Stomach (tissue), 4 donors: ENCODE measurements at regions not wholly inside any gene's neighbourhood (a gene's known extent, or its start where the extent isn't known, plus 50 kb on each side); places are given as distances from the start of the nearest gene placed in this dataset.

Experiments used
- POLR2A ChIP-seq, 4 donors: fragments of 450-650 bp; IDR thresholded peaks; one replicate each; pipeline ENCODE4 v1.6.1; 2016; ENCODE audit warnings: antibody characterized with exemption in 4 of 4, control low read depth in 2 of 4, mild to moderate bottlenecking in 1 of 4, moderate library complexity in 1 of 4
- POLR2AphosphoS5 ChIP-seq, 3 donors: sonication (generic); formaldehyde crosslinking; IDR thresholded peaks; one replicate each; pipeline ENCODE4 v1.6.1; 2016; ENCODE audit warnings: antibody characterized with exemption in 3 of 3
- TF ChIP-seq, protein P1 (sequence below), 7 experiments: fragments of 450-650 bp in 4 of 7; fragments of 200-600 bp in 3 of 7; sonication (generic) in 3 of 7; IDR thresholded peaks; one replicate each; pipeline ENCODE4 v1.5.1; 2016 to 2019; ENCODE audit warnings: antibody characterized with exemption in 7 of 7, control low read depth in 2 of 7, mild to moderate bottlenecking in 1 of 7

DNA sequence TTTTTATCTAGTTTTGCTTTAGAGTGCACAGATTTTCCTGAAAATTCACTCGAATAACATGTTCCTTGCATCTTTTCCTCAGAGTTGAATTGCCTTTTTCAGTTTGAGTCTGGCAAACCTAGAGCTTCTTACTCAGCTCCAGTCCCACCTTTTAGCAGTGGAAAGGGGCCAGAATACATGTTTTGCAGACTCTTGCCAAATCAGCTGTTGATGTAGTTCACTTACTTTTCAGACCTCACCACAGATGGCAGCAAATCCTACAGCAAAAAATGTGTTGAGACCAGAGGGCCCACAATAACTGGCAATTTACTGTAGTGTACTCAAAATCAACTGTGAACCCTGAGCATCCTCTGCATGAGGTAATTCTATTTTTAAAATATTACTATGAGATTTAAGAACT, 545.2 kb upstream of the ACO1 start:
- no peak for TF ChIP-seq POLR2AphosphoS5 (IDR thresholded peaks at IDR 0.05)
- TF ChIP-seq, protein P1, sequence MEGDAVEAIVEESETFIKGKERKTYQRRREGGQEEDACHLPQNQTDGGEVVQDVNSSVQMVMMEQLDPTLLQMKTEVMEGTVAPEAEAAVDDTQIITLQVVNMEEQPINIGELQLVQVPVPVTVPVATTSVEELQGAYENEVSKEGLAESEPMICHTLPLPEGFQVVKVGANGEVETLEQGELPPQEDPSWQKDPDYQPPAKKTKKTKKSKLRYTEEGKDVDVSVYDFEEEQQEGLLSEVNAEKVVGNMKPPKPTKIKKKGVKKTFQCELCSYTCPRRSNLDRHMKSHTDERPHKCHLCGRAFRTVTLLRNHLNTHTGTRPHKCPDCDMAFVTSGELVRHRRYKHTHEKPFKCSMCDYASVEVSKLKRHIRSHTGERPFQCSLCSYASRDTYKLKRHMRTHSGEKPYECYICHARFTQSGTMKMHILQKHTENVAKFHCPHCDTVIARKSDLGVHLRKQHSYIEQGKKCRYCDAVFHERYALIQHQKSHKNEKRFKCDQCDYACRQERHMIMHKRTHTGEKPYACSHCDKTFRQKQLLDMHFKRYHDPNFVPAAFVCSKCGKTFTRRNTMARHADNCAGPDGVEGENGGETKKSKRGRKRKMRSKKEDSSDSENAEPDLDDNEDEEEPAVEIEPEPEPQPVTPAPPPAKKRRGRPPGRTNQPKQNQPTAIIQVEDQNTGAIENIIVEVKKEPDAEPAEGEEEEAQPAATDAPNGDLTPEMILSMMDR (IDR thresholded peaks at IDR 0.05): no peak
- no peak for TF ChIP-seq POLR2A (IDR thresholded peaks at IDR 0.05)
